ENCODE measurements at regions not wholly inside any gene's neighbourhood (a gene's known extent, or its start where the extent isn't known, plus 50 kb on each side); places are given as distances from the start of the nearest gene placed in this dataset.

GRCh38 chr6:71513036-71513435 is 224.4 kb downstream of the OGFRL1 start:
- no peak for TF ChIP-seq POLR2A (IDR thresholded peaks at IDR 0.05)
- no peak for TF ChIP-seq POLR2AphosphoS5 (IDR thresholded peaks at IDR 0.05)
